ENCODE measurements at regions not wholly inside any gene's neighbourhood (a gene's known extent, or its start where the extent isn't known, plus 50 kb on each side); places are given as distances from the start of the nearest gene placed in this dataset.

DNA sequence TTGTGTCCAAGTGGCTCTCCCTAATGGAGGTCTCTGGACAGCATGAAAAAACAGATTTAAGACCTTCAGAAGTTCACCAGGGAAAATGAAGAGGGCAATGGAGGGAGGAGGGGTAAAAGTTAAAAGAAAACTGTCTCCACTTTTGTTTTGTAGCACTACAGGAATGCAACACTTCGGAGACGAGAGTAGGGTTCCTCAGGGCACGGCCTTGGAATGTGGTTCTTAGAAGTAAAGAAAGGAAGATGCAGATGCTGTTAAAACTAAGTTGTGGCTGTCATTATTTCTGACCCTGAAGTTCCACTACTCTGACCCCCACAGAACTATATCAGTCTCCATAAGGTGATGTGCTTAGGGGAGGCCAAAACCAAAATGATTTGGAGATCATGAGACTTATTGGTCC lies 335.1 kb downstream of the XPNPEP1 start (continued):
- TF ChIP-seq, protein P1, sequence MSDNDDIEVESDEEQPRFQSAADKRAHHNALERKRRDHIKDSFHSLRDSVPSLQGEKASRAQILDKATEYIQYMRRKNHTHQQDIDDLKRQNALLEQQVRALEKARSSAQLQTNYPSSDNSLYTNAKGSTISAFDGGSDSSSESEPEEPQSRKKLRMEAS (IDR thresholded peaks at IDR 0.05) = no peak
- no peak for TF ChIP-seq JUND (IDR thresholded peaks at IDR 0.05)
- TF ChIP-seq YY1 (IDR thresholded peaks at IDR 0.05; ENCODE audit: extremely low read depth, insufficient replicate concordance, low read depth, low read length) = no peak
- TF ChIP-seq FOSL1 (IDR thresholded peaks at IDR 0.05; ENCODE audit: low read depth) = no peak

GRCh38 chr10:109587366-109587765 lies 335.9 kb downstream of the XPNPEP1 start:
- ATAC-seq (no peak), DNase-seq (ENCODE audit: low read depth, low spot score) (no peak)
- H3K4me3 ChIP-seq (replicated peaks in 1 of 2; ENCODE audit: low read depth in 1 of 2, low read length in 2 of 2) = no peak overlapping the region
- BruUV-seq (replicated peaks) = no TSS peak
- CTCF ChIA-PET = no interaction called here
- H3K9ac ChIP-seq (ENCODE audit: low read length) = no peak overlapping the region
- H3K4me1 ChIP-seq (ENCODE audit: control insufficient read depth in 1 of 2, insufficient read depth in 2 of 2, low read length in 2 of 2) = no peaks in the 10 kb centered on the region
- RAD21 ChIA-PET (ENCODE audit: low non-redundant PET in 1 of 2, low total read pairs in 2 of 2, uncharacterized antibody in 2 of 2, unreplicated experiment in 2 of 2) = no interaction called here
- intact Hi-C loops (cut with micrococcal nuclease) = no loop called here
- no peaks in the 10 kb centered on the region for H3K79me2 ChIP-seq (ENCODE audit: insufficient read depth, low read length)
- H3K9me2 ChIP-seq (ENCODE audit: insufficient read depth) = no peaks in the 10 kb centered on the region
- peaks cover 0 to 5% of the 10 kb centered on the region in 2 experiments; a peak in 2 of 4 replicates for H3K9me3 ChIP-seq (ENCODE audit: control insufficient read depth in 1 of 2, insufficient read depth in 1 of 2, low read depth in 1 of 2, low read length in 2 of 2)
- H3K36me3 ChIP-seq (ENCODE audit: control insufficient read depth in 1 of 2, insufficient read depth in 2 of 2, low read length in 2 of 2) = no peaks in the 10 kb centered on the region
- no peak overlapping the region for H3K4me2 ChIP-seq (ENCODE audit: low read length)
- H3K27ac ChIP-seq (ENCODE audit: low read depth, low read length) = no peak overlapping the region
- POLR2A ChIA-PET = no interaction called here
- H2AFZ ChIP-seq (ENCODE audit: low read depth, low read length, poor library complexity, severe bottlenecking) = no peak overlapping the region
- no peaks in the 10 kb centered on the region for H4K20me1 ChIP-seq (ENCODE audit: insufficient read depth)
- H3K27me3 ChIP-seq (ENCODE audit: insufficient read depth, low read length) = no peaks in the 10 kb centered on the region
- TF ChIP-seq POLR2A (IDR thresholded peaks at IDR 0.05; ENCODE audit: borderline replicate concordance, extremely low read depth, insufficient read depth, insufficient read length) (no peak), EZH2phosphoT487 (IDR thresholded peaks at IDR 0.05; ENCODE audit: borderline replicate concordance) (no peak), YY1 (IDR thresholded peaks at IDR 0.05; ENCODE audit: extremely low read depth, insufficient replicate concordance, low read depth, low read length) (no peak), SIN3A (IDR thresholded peaks at IDR 0.05; ENCODE audit: low read depth) (no peak), SP1 (IDR thresholded peaks at IDR 0.05; ENCODE audit: low read depth) (no peak), ELF1 (IDR thresholded peaks at IDR 0.05; ENCODE audit: borderline replicate concordance, low read depth) (no peak)
- TF ChIP-seq, protein P1 (IDR thresholded peaks at IDR 0.05) = no peak
- TF ChIP-seq, protein P2, sequence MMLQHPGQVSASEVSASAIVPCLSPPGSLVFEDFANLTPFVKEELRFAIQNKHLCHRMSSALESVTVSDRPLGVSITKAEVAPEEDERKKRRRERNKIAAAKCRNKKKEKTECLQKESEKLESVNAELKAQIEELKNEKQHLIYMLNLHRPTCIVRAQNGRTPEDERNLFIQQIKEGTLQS (IDR thresholded peaks at IDR 0.05) = no peak

All from HCT116 (cell line).